ENCODE measurements at regions not wholly inside any gene's neighbourhood (a gene's known extent, or its start where the extent isn't known, plus 50 kb on each side); places are given as distances from the start of the nearest gene placed in this dataset.

GRCh38 chr13:74045583-74045982 is 88.6 kb downstream of the KLF12 start:
- in situ Hi-C loops (cut with MboI; ENCODE audit: low sequenced_read_pairs), result no loop called here

DNA sequence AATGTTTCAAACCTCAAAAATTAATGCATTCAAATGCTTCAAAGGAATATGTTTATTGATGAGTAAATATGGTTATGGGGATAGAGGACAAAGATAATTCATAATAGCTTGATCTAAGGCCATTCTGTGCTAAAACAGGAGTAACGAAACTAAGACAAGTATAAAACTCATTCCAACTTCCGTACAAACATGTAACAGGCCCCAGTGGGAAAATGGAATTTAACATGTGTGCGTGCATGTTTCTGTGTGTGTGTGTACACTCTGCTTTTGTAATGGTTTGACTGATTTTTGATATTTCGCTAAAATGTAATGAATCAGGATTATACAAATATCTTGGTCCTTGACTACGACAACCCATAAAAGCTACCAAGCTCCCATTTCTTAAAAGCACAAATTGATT is 91.0 kb downstream of the KLF12 start:
- in situ Hi-C loops (cut with MboI; ENCODE audit: low sequenced_read_pairs), result no loop called here

DNA sequence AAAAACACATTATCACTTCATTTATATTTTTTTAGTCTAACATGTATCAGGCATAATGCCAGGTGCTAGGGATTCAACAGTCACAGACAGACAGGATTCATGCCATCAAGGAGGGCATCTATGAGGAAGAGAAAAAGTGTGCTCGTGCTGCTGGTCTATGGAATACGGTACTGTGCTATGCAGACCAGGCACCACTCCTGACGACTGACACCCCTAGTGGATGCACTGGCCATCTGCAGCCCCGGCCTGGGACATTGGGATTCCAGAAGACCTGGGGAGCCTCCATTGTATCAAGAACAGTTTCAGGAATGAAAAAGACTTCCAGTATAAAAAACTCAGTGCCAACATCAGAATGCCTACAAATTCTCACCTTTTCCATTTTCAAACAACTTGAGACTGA is 94.0 kb downstream of the KLF12 start:
- in situ Hi-C loops (cut with MboI; ENCODE audit: low sequenced_read_pairs), result no loop called here

DNA sequence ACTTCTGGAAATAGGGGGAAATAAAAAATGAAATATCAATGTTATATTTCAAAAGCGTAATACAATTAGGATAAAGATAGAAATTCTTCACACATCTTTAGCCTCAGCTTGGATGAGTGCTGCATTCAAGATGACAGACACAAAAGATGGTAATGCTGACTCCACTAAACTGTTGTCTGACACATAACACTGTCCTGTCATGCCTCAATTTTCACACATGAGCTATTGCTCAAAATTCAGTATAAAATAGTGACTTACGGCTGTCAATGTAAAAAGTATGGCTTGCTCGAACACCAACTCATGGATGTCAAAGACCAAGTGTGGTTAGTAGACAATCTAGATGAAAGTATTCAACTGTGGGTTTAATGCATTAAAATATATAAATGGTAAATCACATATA is 94.5 kb downstream of the KLF12 start:
- in situ Hi-C loops (cut with MboI; ENCODE audit: low sequenced_read_pairs), result no loop called here

DNA sequence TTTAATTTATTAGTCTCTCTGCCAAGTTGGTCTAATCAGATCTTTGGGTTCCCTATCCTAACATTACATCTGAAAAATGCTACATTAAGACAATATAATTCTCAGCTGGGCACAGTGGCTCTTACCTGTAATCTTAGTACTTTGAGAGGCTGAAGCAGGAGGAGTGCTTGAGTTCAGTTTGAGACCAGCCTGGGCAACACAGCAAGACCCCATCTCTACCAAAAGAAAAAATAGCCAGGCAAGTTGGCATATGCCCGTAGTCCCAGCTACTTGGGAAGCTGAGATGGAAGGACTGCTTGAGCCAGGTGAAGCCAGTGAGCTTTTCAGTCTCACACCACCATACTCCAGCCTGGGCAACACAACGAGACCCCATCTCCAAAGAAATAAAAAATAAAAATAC is 95.0 kb downstream of the KLF12 start:
- in situ Hi-C loops (cut with MboI; ENCODE audit: low sequenced_read_pairs), result no loop called here

DNA sequence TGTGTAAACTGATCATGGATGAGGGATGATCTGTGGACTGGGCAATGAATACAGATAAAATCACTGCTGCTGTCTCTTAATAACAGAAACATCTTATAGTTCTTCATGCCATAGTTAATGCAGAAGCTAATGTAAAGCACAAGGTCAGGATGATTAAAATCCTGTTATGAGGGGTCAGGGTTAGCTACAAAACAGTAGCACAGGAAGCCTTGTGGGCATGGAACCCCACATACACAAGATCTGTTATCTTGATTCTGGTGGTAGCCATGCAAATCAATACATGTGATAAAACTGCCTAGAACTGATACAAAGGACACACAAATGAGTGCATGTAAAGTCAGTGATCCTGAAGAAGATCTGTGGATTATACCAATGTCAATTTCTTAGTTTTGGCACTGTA is 96.4 kb downstream of the KLF12 start:
- in situ Hi-C loops (cut with MboI; ENCODE audit: low sequenced_read_pairs), result no loop called here

- in situ Hi-C loops (cut with MboI; ENCODE audit: low sequenced_read_pairs), result no loop called here
These were observed 97.8 kb downstream of the KLF12 start for GRCh38 chr13:74036373-74036772.

GRCh38 chr13:74035896-74036295 is 98.3 kb downstream of the KLF12 start:
- in situ Hi-C loops (cut with MboI; ENCODE audit: low sequenced_read_pairs), result no loop called here

DNA sequence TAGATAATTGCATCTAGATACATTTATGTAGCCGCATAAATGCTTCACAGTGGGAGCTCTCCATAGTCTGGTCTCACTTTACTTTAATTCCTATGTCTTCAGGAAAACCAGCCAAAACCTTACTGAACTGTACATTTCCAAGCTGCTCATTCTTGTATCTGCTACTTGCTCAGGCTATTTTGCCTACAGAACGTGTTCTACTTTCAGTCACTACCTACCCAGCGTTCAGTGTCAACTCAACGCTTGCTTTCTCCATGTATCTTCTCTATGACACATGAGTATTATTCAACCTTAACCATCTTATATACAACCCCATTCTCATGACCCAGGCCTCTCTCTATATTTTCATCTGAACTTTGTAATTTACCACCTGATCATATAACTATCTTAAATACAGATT is 101.9 kb downstream of the KLF12 start:
- in situ Hi-C loops (cut with MboI; ENCODE audit: low sequenced_read_pairs), result no loop called here

DNA sequence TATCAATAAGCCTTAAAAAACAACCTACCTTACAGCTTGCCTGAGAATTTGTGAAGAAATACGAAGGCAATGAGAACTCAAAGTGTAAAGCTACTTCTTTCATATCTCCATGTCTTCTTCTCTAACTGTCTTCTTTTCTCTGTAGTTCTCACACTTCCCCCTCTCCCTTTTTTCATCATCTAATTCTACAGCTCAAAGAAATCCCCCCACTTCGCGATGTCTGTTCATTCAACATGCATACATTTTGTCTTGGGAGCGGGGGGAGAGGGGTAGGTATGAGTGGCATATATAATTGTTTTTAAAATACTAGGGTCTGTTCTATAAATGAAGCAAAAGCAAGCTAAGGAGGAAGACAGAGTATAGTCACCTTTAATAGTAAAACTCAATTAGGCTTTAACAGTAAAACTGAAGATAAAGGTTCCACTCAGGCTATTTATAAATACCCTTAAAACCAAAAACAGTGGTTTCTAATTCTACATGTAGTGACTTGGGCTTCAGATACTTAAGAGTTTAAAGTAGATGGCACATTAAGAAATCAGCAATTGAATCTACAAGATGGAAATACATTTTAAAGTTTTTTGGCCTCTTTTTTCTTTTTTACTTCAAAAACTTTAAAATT is 106.9 kb downstream of the KLF12 start:
- in situ Hi-C loops (cut with MboI; ENCODE audit: low sequenced_read_pairs), result no loop called here

GRCh38 chr13:74026753-74027152 is 107.5 kb downstream of the KLF12 start:
- in situ Hi-C loops (cut with MboI; ENCODE audit: low sequenced_read_pairs), result no loop called here

GRCh38 chr13:74025369-74025768 is 108.8 kb downstream of the KLF12 start:
- in situ Hi-C loops (cut with MboI; ENCODE audit: low sequenced_read_pairs), result no loop called here

DNA sequence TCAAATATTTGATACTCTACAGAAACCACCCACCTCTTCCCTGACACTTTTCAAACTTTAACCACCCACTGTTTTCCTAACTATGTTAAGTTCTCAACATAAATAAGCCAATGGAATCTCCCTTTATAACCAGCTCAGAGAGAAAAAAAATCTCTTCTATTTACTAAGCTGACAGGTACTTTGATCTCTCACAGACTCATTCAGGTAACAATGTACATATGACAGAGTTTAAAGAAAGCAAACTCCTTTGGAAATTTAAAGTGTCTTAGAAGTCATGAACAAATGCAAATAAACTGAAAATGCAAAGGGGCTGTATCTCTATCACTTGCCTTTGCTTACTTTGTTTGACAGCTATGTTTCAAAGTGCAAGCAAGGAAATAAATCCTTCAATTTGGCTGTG is 109.3 kb downstream of the KLF12 start:
- in situ Hi-C loops (cut with MboI; ENCODE audit: low sequenced_read_pairs), result no loop called here

DNA sequence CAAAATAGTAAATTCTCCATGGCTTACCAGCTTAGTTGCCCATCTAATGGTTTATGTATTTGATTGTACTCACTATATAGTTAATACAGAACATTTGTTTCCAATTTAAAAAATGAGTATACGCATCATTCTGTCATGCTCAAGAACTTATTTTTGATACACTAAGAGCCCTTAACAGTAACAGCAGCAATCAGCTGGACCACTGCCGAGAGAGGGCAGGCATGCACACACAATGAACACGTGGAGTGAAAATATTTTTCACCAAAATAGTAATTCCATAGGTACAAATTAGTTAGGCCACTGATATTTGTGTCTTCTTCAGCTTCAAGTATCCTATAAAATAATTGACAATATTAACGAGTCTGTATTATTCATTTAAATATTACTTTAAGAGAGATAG is 109.9 kb downstream of the KLF12 start:
- in situ Hi-C loops (cut with MboI; ENCODE audit: low sequenced_read_pairs), result no loop called here

- in situ Hi-C loops (cut with MboI; ENCODE audit: low sequenced_read_pairs), result no loop called here
These were observed 110.7 kb downstream of the KLF12 start for GRCh38 chr13:74023484-74023883.

DNA sequence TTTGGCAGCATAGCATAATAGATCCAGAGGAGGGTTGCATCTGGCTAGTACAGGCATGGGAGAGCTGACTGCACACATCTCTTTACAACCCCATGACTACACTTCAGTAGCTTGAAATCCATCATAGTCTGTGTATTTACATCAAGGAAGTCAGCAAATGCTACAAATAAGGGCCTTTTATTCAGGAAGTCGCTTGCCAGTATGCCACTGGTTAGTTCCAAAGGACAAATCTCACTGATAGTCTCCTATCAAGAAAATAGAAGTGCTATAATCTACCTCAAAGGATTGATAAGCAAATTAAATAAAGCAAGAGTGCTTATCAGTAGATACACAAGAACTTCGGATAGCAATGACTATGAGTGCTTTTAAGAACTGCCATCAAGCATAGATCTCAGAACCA is 112.7 kb downstream of the KLF12 start:
- in situ Hi-C loops (cut with MboI; ENCODE audit: low sequenced_read_pairs), result no loop called here

- in situ Hi-C loops (cut with MboI; ENCODE audit: low sequenced_read_pairs), result no loop called here
These were observed 116.2 kb downstream of the KLF12 start for GRCh38 chr13:74018062-74018431.

GRCh38 chr13:74017301-74018061 is 116.7 kb downstream of the KLF12 start:
- in situ Hi-C loops (cut with MboI; ENCODE audit: low sequenced_read_pairs), result no loop called here

- in situ Hi-C loops (cut with MboI; ENCODE audit: low sequenced_read_pairs), result no loop called here
These were observed 119.1 kb downstream of the KLF12 start for GRCh38 chr13:74015137-74015536.

DNA sequence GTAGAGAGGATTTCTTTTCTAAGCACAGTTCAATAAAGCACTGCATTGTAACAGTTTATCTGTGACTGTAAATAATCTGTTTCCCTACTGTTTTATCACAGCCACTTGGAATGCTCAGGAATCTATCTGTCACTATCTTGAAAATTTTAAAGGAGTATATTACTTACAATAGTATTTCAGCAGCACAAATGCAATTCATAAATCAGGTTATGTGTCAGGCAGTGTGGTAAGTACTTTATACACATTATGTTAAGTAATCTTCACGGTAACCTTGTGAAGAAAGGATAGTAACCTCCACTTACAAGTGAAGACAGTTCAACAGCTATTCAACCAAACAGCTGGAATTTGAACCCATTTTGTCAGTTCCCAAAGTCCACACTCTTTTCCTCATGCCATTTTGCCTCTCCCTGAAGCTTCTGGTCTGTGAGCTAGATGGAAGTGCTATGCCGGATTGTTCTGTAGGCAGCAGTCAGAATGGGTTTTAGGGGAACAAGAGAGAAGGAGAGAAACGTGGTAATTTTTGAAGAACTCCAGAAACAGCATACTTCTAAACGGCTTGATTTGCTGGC is 125.0 kb downstream of the KLF12 start:
- in situ Hi-C loops (cut with MboI; ENCODE audit: low sequenced_read_pairs), result no loop called here

DNA sequence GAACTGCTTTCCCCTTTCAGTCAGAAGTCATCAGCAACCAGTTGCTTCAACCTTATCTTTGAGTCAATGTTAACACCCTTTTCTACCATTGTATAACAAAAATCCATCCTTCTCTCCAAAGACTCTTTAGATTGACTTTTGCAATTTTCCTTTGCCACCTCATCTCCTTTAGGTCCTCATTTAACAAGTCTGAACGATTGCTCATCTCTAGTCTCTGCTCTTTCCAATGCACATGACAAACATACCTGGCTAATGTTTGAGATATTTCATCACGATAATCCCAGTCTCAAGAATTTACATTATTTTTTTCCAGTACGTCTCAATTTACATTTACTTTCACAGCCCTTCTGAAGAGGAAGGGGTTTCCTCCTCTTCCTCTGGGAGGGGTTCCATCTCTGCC is 127.5 kb downstream of the KLF12 start:
- in situ Hi-C loops (cut with MboI; ENCODE audit: low sequenced_read_pairs), result no loop called here

DNA sequence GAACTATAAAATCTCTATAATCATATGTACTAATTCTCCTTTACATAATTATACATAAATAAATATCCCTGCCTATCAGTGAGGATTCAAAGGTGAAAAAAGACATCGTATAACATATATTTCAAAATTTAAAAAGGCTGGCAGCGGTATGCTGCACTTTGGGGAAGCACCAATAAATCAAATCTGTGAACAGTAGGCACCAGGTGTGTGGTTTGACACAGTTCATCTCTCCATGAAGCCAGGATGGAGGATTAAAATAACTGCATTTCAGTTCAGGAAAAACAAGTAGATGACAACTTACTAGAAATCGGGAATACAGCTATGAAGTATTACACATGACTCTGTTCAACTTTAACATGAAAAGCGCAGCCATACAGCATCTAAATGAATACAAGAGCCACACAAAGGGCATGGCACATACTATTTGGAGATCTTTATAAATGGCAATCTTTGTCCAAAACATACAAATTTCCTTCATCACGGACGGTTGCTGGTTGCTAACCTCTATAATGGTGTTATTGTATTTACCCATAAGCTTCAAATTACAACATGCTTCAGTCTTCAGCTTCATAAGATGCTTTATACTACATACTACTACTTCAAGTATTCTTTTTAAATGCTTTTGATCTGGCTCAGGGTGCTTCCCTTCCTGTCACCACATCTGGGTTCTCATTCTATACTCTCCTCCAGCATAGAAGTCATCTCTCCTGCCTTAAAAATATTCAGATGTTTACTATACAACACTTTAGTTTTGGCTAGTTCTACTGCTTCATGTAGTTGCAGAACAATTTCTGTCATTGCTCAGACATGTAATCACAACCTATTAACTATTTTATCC is 128.7 kb downstream of the KLF12 start:
- in situ Hi-C loops (cut with MboI; ENCODE audit: low sequenced_read_pairs), result no loop called here

Data from HL-60/S4 (cell line).